Gastroesophageal sphincter (tissue), 3 donors: ENCODE measurements at regions not wholly inside any gene's neighbourhood (a gene's known extent, or its start where the extent isn't known, plus 50 kb on each side); places are given as distances from the start of the nearest gene placed in this dataset.

Experiments
- EP300 ChIP-seq: sonication (generic); formaldehyde crosslinking; IDR thresholded peaks from one replicate; pipeline ENCODE4 v1.6.1; 2017; ENCODE audit warnings: antibody characterized with exemption, mild to moderate bottlenecking
- POLR2A ChIP-seq, 2 donors: fragments of 450-650 bp; IDR thresholded peaks; one replicate each; pipeline ENCODE4 v1.6.1; 2017; ENCODE audit warnings: antibody characterized with exemption in 2 of 2, mild to moderate bottlenecking in 2 of 2, moderate library complexity in 1 of 2
- POLR2AphosphoS5 ChIP-seq: sonication (generic); formaldehyde crosslinking; IDR thresholded peaks from one replicate; pipeline ENCODE4 v1.6.1; 2017; ENCODE audit warnings: antibody characterized with exemption
- TF ChIP-seq, protein P1 (sequence below), 4 experiments: fragments of 200-600 bp in 2 of 4; fragments of 450-650 bp in 2 of 4; sonication (generic) in 1 of 4; IDR thresholded peaks; one replicate each; pipeline ENCODE4 v1.5.1; 2017 to 2019; ENCODE audit warnings: antibody characterized with exemption in 4 of 4, mild to moderate bottlenecking in 2 of 4, moderate library complexity in 2 of 4

DNA sequence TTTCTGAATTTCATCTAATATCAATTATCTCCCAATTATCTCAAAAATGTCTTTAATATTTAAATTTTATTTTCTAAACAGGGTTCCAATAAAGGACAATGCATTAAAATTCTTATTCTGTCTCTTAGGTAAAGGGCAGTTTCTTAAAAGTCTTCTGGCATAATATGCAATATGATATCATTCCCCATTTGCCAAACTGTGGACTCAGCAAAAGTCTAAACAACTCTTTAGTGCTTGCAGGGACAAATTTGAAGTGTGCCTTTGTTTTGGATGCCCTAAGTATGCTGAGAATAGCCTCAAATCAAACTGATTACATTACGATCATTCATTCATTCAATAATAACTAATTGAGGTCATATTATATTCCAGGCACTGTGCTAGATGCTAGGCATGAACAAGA is 281.0 kb upstream of the KIRREL3 start:
- TF ChIP-seq, protein P1, sequence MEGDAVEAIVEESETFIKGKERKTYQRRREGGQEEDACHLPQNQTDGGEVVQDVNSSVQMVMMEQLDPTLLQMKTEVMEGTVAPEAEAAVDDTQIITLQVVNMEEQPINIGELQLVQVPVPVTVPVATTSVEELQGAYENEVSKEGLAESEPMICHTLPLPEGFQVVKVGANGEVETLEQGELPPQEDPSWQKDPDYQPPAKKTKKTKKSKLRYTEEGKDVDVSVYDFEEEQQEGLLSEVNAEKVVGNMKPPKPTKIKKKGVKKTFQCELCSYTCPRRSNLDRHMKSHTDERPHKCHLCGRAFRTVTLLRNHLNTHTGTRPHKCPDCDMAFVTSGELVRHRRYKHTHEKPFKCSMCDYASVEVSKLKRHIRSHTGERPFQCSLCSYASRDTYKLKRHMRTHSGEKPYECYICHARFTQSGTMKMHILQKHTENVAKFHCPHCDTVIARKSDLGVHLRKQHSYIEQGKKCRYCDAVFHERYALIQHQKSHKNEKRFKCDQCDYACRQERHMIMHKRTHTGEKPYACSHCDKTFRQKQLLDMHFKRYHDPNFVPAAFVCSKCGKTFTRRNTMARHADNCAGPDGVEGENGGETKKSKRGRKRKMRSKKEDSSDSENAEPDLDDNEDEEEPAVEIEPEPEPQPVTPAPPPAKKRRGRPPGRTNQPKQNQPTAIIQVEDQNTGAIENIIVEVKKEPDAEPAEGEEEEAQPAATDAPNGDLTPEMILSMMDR (IDR thresholded peaks at IDR 0.05): no peak
- TF ChIP-seq POLR2A (IDR thresholded peaks at IDR 0.05) (no peak), EP300 (no peak), POLR2AphosphoS5 (no peak)
